A673 (cell line): ENCODE measurements at regions not wholly inside any gene's neighbourhood (a gene's known extent, or its start where the extent isn't known, plus 50 kb on each side); places are given as distances from the start of the nearest gene placed in this dataset.

Experiments used
- BruUV-seq: library from RNA; stranded (reverse); fragments of 400-500 nt; replicated peaks from 2 replicates; lab custom pipeline; 2021; lab: Mats Ljungman, UMichigan
- CTCF ChIA-PET: fragments of 300-600 bp; sonication (Branson Sonifier 250); formaldehyde crosslinking; loops from one replicate; lab custom pipeline; 2022; ENCODE audit warnings: antibody characterized with exemption; lab: Charles Lee
- POLR2A ChIA-PET: fragments of 300-600 bp; sonication (Branson Sonifier 250); formaldehyde crosslinking; loops from one replicate; lab custom pipeline; 2022; ENCODE audit warnings: antibody characterized with exemption; ENCODE audit not compliant: low non-redundant PET; lab: Charles Lee
- DNase-seq: peaks from one replicate; pipeline ENCODE4 v3.0.0-alpha.2; 2015; ENCODE audit warnings: low spot score
- H3K27ac ChIP-seq: fragments of 200-600 bp; sonication (generic); 2 replicates; pipeline ENCODE4 v1.5.1; 2016; ENCODE audit warnings: mixed run types, low read depth, mild to moderate bottlenecking, mixed read lengths, antibody characterized with exemption, low read length; ENCODE audit not compliant: poor library complexity, severe bottlenecking
- H3K27me3 ChIP-seq: fragments of 200-600 bp; sonication (generic); replicated peaks from 2 replicates; pipeline ENCODE4 v1.6.1; 2017; ENCODE audit warnings: mixed run types, low read depth, mild to moderate bottlenecking, mixed read lengths, antibody characterized with exemption, low read length; ENCODE audit not compliant: insufficient read depth, poor library complexity
- H3K36me3 ChIP-seq: fragments of 200-600 bp; sonication (generic); 2 replicates; pipeline ENCODE4 v1.6.1; 2016; ENCODE audit warnings: mixed run types, mild to moderate bottlenecking, mixed read lengths, antibody characterized with exemption, low read length; ENCODE audit not compliant: insufficient read depth, poor library complexity, severe bottlenecking
- H3K4me1 ChIP-seq: fragments of 200-600 bp; sonication (generic); 2 replicates; pipeline ENCODE4 v1.6.1; 2017; ENCODE audit warnings: mixed run types, mild to moderate bottlenecking, mixed read lengths, antibody characterized with exemption, low read length; ENCODE audit not compliant: insufficient read depth, poor library complexity, severe bottlenecking
- H3K4me3 ChIP-seq: fragments of 200-600 bp; sonication (generic); 2 replicates; pipeline ENCODE4 v1.5.1; 2016; ENCODE audit warnings: low read depth, mixed run types, mild to moderate bottlenecking, mixed read lengths, low read length; ENCODE audit not compliant: poor library complexity, severe bottlenecking
- H3K9me3 ChIP-seq: fragments of 200-600 bp; sonication (generic); 2 replicates; pipeline ENCODE4 v1.6.1; 2016; ENCODE audit warnings: mixed run types, low read depth, mild to moderate bottlenecking, mixed read lengths, antibody characterized with exemption, low read length; ENCODE audit not compliant: poor library complexity, severe bottlenecking
- CTCF ChIP-seq: fragments of 300-800, 200-600 bp; sonication (generic); conservative IDR thresholded peaks from 2 replicates; pipeline ENCODE4 v1.5.1; 2017; ENCODE audit warnings: low read depth, mild to moderate bottlenecking, antibody characterized with exemption, low read length, moderate library complexity, mixed read lengths
- EZH2 ChIP-seq: fragments of 200-600 bp; sonication (generic); IDR thresholded peaks from 2 replicates; pipeline ENCODE4 v1.6.1; 2017; ENCODE audit warnings: borderline replicate concordance, low read depth, mild to moderate bottlenecking, mixed read lengths, antibody characterized with exemption, low read length; ENCODE audit not compliant: poor library complexity, severe bottlenecking
- intact Hi-C: fragments of 100-400 bp; cut with micrococcal nuclease; formaldehyde crosslinking; loops from one replicate; pipeline ENCODE4 v1.10.0; 2022; ENCODE audit not compliant: unreplicated experiment

GRCh38 chr1:194809665-194810064 is 1623.3 kb upstream of the B3GALT2 start:
- no peak overlapping the region for H3K4me3 ChIP-seq
- ChIA-PET CTCF (no interaction called here), POLR2A (no interaction called here)
- TF ChIP-seq EZH2: no peak
- TF ChIP-seq CTCF: no peak
- H3K9me3 ChIP-seq: no peaks in the 10 kb centered on the region
- no TSS peak for BruUV-seq
- H3K27ac ChIP-seq: no peak overlapping the region
- no peak for DNase-seq
- no peaks in the 10 kb centered on the region for H3K27me3 ChIP-seq
- intact Hi-C loops: no loop called here
- H3K36me3 ChIP-seq: no peaks in the 10 kb centered on the region
- H3K4me1 ChIP-seq: no peaks in the 10 kb centered on the region

GRCh38 chr1:194809215-194809614 is 1622.8 kb upstream of the B3GALT2 start:
- Histone ChIP-seq H3K27ac (no peak overlapping the region), H3K9me3 (no peaks in the 10 kb centered on the region), H3K36me3 (no peaks in the 10 kb centered on the region), H3K4me3 (no peak overlapping the region), H3K4me1 (no peaks in the 10 kb centered on the region), H3K27me3 (no peaks in the 10 kb centered on the region)
- ChIA-PET POLR2A (no interaction called here), CTCF (no interaction called here)
- TF ChIP-seq EZH2 (no peak), CTCF (no peak)
- DNase-seq: no peak
- intact Hi-C loops: no loop called here
- BruUV-seq: no TSS peak

- Histone ChIP-seq H3K4me3 (no peak overlapping the region), H3K36me3 (no peaks in the 10 kb centered on the region), H3K27me3 (no peaks in the 10 kb centered on the region), H3K9me3 (no peaks in the 10 kb centered on the region), H3K27ac (no peak overlapping the region), H3K4me1 (no peaks in the 10 kb centered on the region)
- ChIA-PET CTCF (no interaction called here), POLR2A (no interaction called here)
- intact Hi-C loops: no loop called here
- no TSS peak for BruUV-seq
- DNase-seq: no peak
- TF ChIP-seq EZH2 (no peak), CTCF (no peak)
Observed at GRCh38 chr1:194807530-194808220, 1621.3 kb upstream of the B3GALT2 start.
